Panc1 (cell line): ENCODE measurements at regions not wholly inside any gene's neighbourhood (a gene's known extent, or its start where the extent isn't known, plus 50 kb on each side); places are given as distances from the start of the nearest gene placed in this dataset.

Experiments
- ATAC-seq: fragments of 200-7000 bp; cut with Tn5 transposase; 2 replicates; pipeline ENCODE4 v1.9.1; 2020; ENCODE audit warnings: mild to moderate bottlenecking, moderate library complexity
- BruUV-seq: library from RNA; stranded (reverse); fragments of 400-500 nt; replicated peaks from 2 replicates; lab custom pipeline; 2021; lab: Mats Ljungman, UMichigan
- CTCF ChIA-PET: fragments of 300-600 bp; sonication (Branson Sonifier 250); formaldehyde crosslinking; loops from one replicate; lab custom pipeline; 2022; ENCODE audit warnings: antibody characterized with exemption; lab: Charles Lee
- POLR2A ChIA-PET: fragments of 300-600 bp; sonication (Branson Sonifier 250); formaldehyde crosslinking; loops from one replicate; lab custom pipeline; 2022; ENCODE audit warnings: antibody characterized with exemption; lab: Charles Lee
- DNase-seq: peaks from one replicate; pipeline ENCODE4 v3.0.0-alpha.2; 2010; ENCODE audit warnings: low read depth, low spot score
- H3K27ac ChIP-seq: 2 replicates; pipeline ENCODE4 v1.5.1; 2011; ENCODE audit warnings: mild to moderate bottlenecking, low read length, inconsistent platforms
- H3K27me3 ChIP-seq: fragments of 200-500 bp; sonication (Bioruptor generic); 2 replicates; pipeline ENCODE4 v1.6.0; 2014; ENCODE audit warnings: low read length, inconsistent platforms; ENCODE audit not compliant: control insufficient read depth, insufficient read depth
- H3K36me3 ChIP-seq: fragments of 200-500 bp; sonication (Bioruptor generic); 2 replicates; pipeline ENCODE4 v1.5.1; 2014; ENCODE audit warnings: inconsistent platforms, mild to moderate bottlenecking, low read length, moderate library complexity; ENCODE audit not compliant: control insufficient read depth, insufficient read depth
- H3K4me1 ChIP-seq: 2 replicates; pipeline ENCODE4 v1.5.1; 2011; ENCODE audit warnings: inconsistent platforms, mild to moderate bottlenecking, low read length, moderate library complexity; ENCODE audit not compliant: control insufficient read depth, insufficient read depth
- H3K4me3 ChIP-seq, 2 experiments: 2 replicates each; pipeline ENCODE4 v1.5.1; 2011 to 2012; ENCODE audit warnings: low read depth in 2 of 2, low read length in 2 of 2, mild to moderate bottlenecking in 2 of 2, inconsistent platforms in 1 of 2, moderate library complexity in 1 of 2
- H3K9me3 ChIP-seq: fragments of 200-500 bp; sonication (Bioruptor generic); 2 replicates; pipeline ENCODE4 v1.5.1; 2014; ENCODE audit warnings: low read depth, mild to moderate bottlenecking, inconsistent platforms, low read length, moderate library complexity; ENCODE audit not compliant: control insufficient read depth, insufficient read depth
- CTCF ChIP-seq: fragments of 450-650 bp; IDR thresholded peaks from 2 replicates; pipeline ENCODE4 v1.5.1; 2017; ENCODE audit warnings: mild to moderate bottlenecking
- POLR2AphosphoS5 ChIP-seq: IDR thresholded peaks from 2 replicates; pipeline ENCODE4 v1.6.1; 2012; ENCODE audit warnings: mild to moderate bottlenecking, low read depth, low read length, moderate library complexity
- REST ChIP-seq, 2 experiments: IDR thresholded peaks; 2 replicates each; pipeline ENCODE4 v1.6.1; 2011 to 2012; ENCODE audit warnings: low read depth in 2 of 2, control low read depth in 1 of 2, low read length in 1 of 2, mild to moderate bottlenecking in 1 of 2, moderate library complexity in 1 of 2; ENCODE audit not compliant: insufficient read depth in 1 of 2
- SIN3A ChIP-seq: IDR thresholded peaks from 2 replicates; pipeline ENCODE4 v1.6.1; 2012; ENCODE audit warnings: low read depth, mild to moderate bottlenecking, low read length, moderate library complexity, borderline replicate concordance; ENCODE audit not compliant: insufficient read depth
- TCF7L2 ChIP-seq: IDR thresholded peaks from 2 replicates; pipeline ENCODE4 v1.6.1; 2011; ENCODE audit warnings: mild to moderate bottlenecking, low read depth, low read length, inconsistent platforms
- in situ Hi-C: cut with HindIII; loops from 2 replicates; pipeline ENCODE4 v1.10.0; 2016; ENCODE audit warnings: low sequenced_read_pairs, low pct_unique_long_range_greater_than_20kb
- intact Hi-C: fragments of 100-400 bp; cut with micrococcal nuclease; formaldehyde crosslinking; loops from one replicate; pipeline ENCODE4 v1.10.0; 2022; ENCODE audit not compliant: unreplicated experiment

- Histone ChIP-seq H3K4me1 (no peaks in the 10 kb centered on the region), H3K4me3 (no peak overlapping the region), H3K9me3 (no peaks in the 10 kb centered on the region), H3K36me3 (no peaks in the 10 kb centered on the region), H3K27ac (no peak overlapping the region), H3K27me3 (peaks cover 4% of the 10 kb centered on the region; the same call in 1 of the 2 replicates)
- intact Hi-C loops, result no loop called here
- DNase-seq, result no peak
- in situ Hi-C loops, result no loop called here
- BruUV-seq, result no TSS peak
- ChIA-PET CTCF (no interaction called here), POLR2A (interaction anchor here (0.6 kb wide), 1 partner anchor 281 kb away, joined by 4 read pairs; the partner anchor contains the start of gene SIX2)
- no peak for TF ChIP-seq REST (IDR thresholded peaks at IDR 0.05; ENCODE audit: insufficient read depth in 1 of 2, low read depth in 2 of 2, low read length in 1 of 2)
- TF ChIP-seq POLR2AphosphoS5, result no peak
- no peak for TF ChIP-seq TCF7L2
- no peak for TF ChIP-seq SIN3A
- TF ChIP-seq CTCF, result no peak
- no peak for ATAC-seq
These were observed 280.9 kb upstream of the SIX2 start for GRCh38 chr2:45289997-45290709.

- intact Hi-C loops, result no loop called here
- CTCF ChIA-PET, result interaction anchor here (0.6 kb wide), 1 partner anchor 89 kb away, joined by 6 read pairs; no protein-coding TSS in a partner anchor
These were observed 279.5 kb upstream of the SIX2 start for GRCh38 chr2:45288532-45289417.

More at GRCh38 chr2:45288532-45289417, 279.5 kb upstream of the SIX2 start:
- ATAC-seq (no peak), DNase-seq (no peak)
- TF ChIP-seq CTCF (no peak), SIN3A (no peak), POLR2AphosphoS5 (no peak), REST (IDR thresholded peaks at IDR 0.05; ENCODE audit: insufficient read depth in 1 of 2, low read depth in 2 of 2, low read length in 1 of 2) (no peak), TCF7L2 (no peak)
- Histone ChIP-seq H3K9me3 (no peaks in the 10 kb centered on the region), H3K36me3 (no peaks in the 10 kb centered on the region), H3K27ac (no peak overlapping the region), H3K4me1 (no peaks in the 10 kb centered on the region), H3K4me3 (no peak overlapping the region), H3K27me3 (peaks cover 3% of the 10 kb centered on the region; the same call in 1 of the 2 replicates)
- BruUV-seq, result no TSS peak
- in situ Hi-C loops, result no loop called here
- POLR2A ChIA-PET, result no interaction called here
